Fibroblast of lung (primary cell): ENCODE measurements at regions not wholly inside any gene's neighbourhood (a gene's known extent, or its start where the extent isn't known, plus 50 kb on each side); places are given as distances from the start of the nearest gene placed in this dataset.

ENCODE experiments used
- DNase-seq, 2 donors: peaks; one replicate each; pipeline versions ENCODE4 v3.0.0 to v3.0.0-alpha.2; 2010; ENCODE audit warnings: low read depth in 2 of 2
- H2AFZ ChIP-seq: 2 replicates; pipeline ENCODE4 v1.5.1; 2012; ENCODE audit warnings: low read length, control low read depth, inconsistent platforms
- H3K27ac ChIP-seq: 2 replicates; pipeline ENCODE4 v1.5.1; 2011; ENCODE audit warnings: low read length, control low read depth; ENCODE audit not compliant: insufficient read depth
- H3K27me3 ChIP-seq: 2 replicates; pipeline ENCODE4 v1.5.1; 2011; ENCODE audit warnings: mild to moderate bottlenecking, low read length; ENCODE audit not compliant: control insufficient read depth, insufficient read depth
- H3K36me3 ChIP-seq: 2 replicates; pipeline ENCODE4 v1.5.1; 2011; ENCODE audit warnings: low read length; ENCODE audit not compliant: control insufficient read depth, insufficient read depth
- H3K4me1 ChIP-seq: 2 replicates; pipeline ENCODE4 v1.5.1; 2011; ENCODE audit warnings: low read length; ENCODE audit not compliant: control insufficient read depth, insufficient read depth; ENCODE audit errors: extremely low read depth
- H3K4me2 ChIP-seq: 2 replicates; pipeline ENCODE4 v1.5.1; 2011; ENCODE audit warnings: low read length, control low read depth; ENCODE audit not compliant: insufficient read depth; ENCODE audit errors: extremely low read depth
- H3K4me3 ChIP-seq, 4 experiments: fragments of 200-600 bp in 1 of 4; sonication (generic) in 1 of 4; replicated peaks in 1 of 4; 2 replicates each; pipeline ENCODE4 v1.5.1; 2011 to 2016; ENCODE audit warnings: low read length in 4 of 4, low read depth in 3 of 4, mild to moderate bottlenecking in 3 of 4, control low read depth in 2 of 4, inconsistent platforms in 1 of 4, mixed read lengths in 1 of 4; ENCODE audit not compliant: insufficient read depth in 1 of 4; ENCODE audit errors: control extremely low read depth in 1 of 4
- H3K79me2 ChIP-seq: 2 replicates; pipeline ENCODE4 v1.5.1; 2012; ENCODE audit warnings: mild to moderate bottlenecking, low read length, inconsistent platforms; ENCODE audit not compliant: control insufficient read depth, insufficient read depth
- H3K9ac ChIP-seq: 2 replicates; pipeline ENCODE4 v1.5.1; 2011; ENCODE audit warnings: mild to moderate bottlenecking, low read length, control low read depth; ENCODE audit not compliant: insufficient read depth
- H3K9me3 ChIP-seq: 2 replicates; pipeline ENCODE4 v1.5.1; 2012; ENCODE audit warnings: low read depth, low read length; ENCODE audit not compliant: control insufficient read depth, insufficient read depth
- H4K20me1 ChIP-seq: 2 replicates; pipeline ENCODE4 v1.5.1; 2011; ENCODE audit warnings: low read length; ENCODE audit not compliant: control insufficient read depth, insufficient read depth; ENCODE audit errors: extremely low read depth
- CTCF ChIP-seq, 2 donors: IDR thresholded peaks in 1 of 2; conservative IDR thresholded peaks in 1 of 2; 1 replicate in 1 of 2; 2 replicates in 1 of 2; pipeline ENCODE4 v1.5.1; 2011 to 2012; ENCODE audit warnings: low read length in 2 of 2, control low read depth in 1 of 2, inconsistent platforms in 1 of 2, low read depth in 1 of 2, mild to moderate bottlenecking in 1 of 2
- EZH2 ChIP-seq: IDR thresholded peaks from 2 replicates; pipeline ENCODE4 v1.5.1; 2012; ENCODE audit warnings: low read length, control low read depth, mild to moderate bottlenecking; ENCODE audit errors: missing control alignments

GRCh38 chr3:6439226-6439625 lies 421.7 kb upstream of the GRM7 start:
- Histone ChIP-seq H3K9ac (no peak overlapping the region), H3K4me2 (no peak overlapping the region), H3K79me2 (no peaks in the 10 kb centered on the region), H4K20me1 (no peaks in the 10 kb centered on the region), H3K4me3 (no peak overlapping the region), H3K9me3 (no peaks in the 10 kb centered on the region), H3K4me1 (no peaks in the 10 kb centered on the region), H2AFZ (no peak overlapping the region), H3K27ac (no peak overlapping the region), H3K27me3 (no peaks in the 10 kb centered on the region), H3K36me3 (no peaks in the 10 kb centered on the region)
- DNase-seq: no peak
- TF ChIP-seq CTCF (conservative IDR thresholded peaks at IDR 0.05 in 1 of 2, IDR thresholded peaks at IDR 0.05 in 1 of 2; ENCODE audit: low read depth in 1 of 2, low read length in 2 of 2) (no peak), EZH2 (no peak)

- Histone ChIP-seq H3K4me1 (no peaks in the 10 kb centered on the region), H2AFZ (no peak overlapping the region), H3K36me3 (no peaks in the 10 kb centered on the region), H3K27ac (no peak overlapping the region), H3K27me3 (no peaks in the 10 kb centered on the region), H3K79me2 (no peaks in the 10 kb centered on the region), H3K4me3 (no peak overlapping the region), H3K4me2 (no peak overlapping the region), H4K20me1 (no peaks in the 10 kb centered on the region), H3K9me3 (no peaks in the 10 kb centered on the region), H3K9ac (no peak overlapping the region)
- DNase-seq: no peak
- TF ChIP-seq EZH2 (no peak), CTCF (conservative IDR thresholded peaks at IDR 0.05 in 1 of 2, IDR thresholded peaks at IDR 0.05 in 1 of 2; ENCODE audit: low read depth in 1 of 2, low read length in 2 of 2) (no peak)
These were observed 421.1 kb upstream of the GRM7 start for GRCh38 chr3:6439824-6440223.

- Histone ChIP-seq H3K9ac (no peak overlapping the region), H3K36me3 (no peaks in the 10 kb centered on the region), H3K4me2 (no peak overlapping the region), H3K4me1 (no peaks in the 10 kb centered on the region), H3K27me3 (no peaks in the 10 kb centered on the region), H3K27ac (no peak overlapping the region), H4K20me1 (no peaks in the 10 kb centered on the region), H3K9me3 (no peaks in the 10 kb centered on the region), H3K4me3 (no peak overlapping the region), H2AFZ (no peak overlapping the region), H3K79me2 (no peaks in the 10 kb centered on the region)
- peak in 1 of 2 donors; percentile 5 for DNase-seq
- TF ChIP-seq EZH2: no peak
- no peak for TF ChIP-seq CTCF (conservative IDR thresholded peaks at IDR 0.05 in 1 of 2, IDR thresholded peaks at IDR 0.05 in 1 of 2; ENCODE audit: low read depth in 1 of 2, low read length in 2 of 2)
These were observed 415.8 kb upstream of the GRM7 start for GRCh38 chr3:6444888-6445658.
